Fibroblast of lung (primary cell): ENCODE measurements at regions not wholly inside any gene's neighbourhood (a gene's known extent, or its start where the extent isn't known, plus 50 kb on each side); places are given as distances from the start of the nearest gene placed in this dataset.

ENCODE experiments used
- DNase-seq, 2 donors: peaks; one replicate each; pipeline versions ENCODE4 v3.0.0 to v3.0.0-alpha.2; 2010; ENCODE audit warnings: low read depth in 2 of 2
- H2AFZ ChIP-seq: 2 replicates; pipeline ENCODE4 v1.5.1; 2012; ENCODE audit warnings: low read length, control low read depth, inconsistent platforms
- H3K27ac ChIP-seq: 2 replicates; pipeline ENCODE4 v1.5.1; 2011; ENCODE audit warnings: low read length, control low read depth; ENCODE audit not compliant: insufficient read depth
- H3K27me3 ChIP-seq: 2 replicates; pipeline ENCODE4 v1.5.1; 2011; ENCODE audit warnings: mild to moderate bottlenecking, low read length; ENCODE audit not compliant: control insufficient read depth, insufficient read depth
- H3K36me3 ChIP-seq: 2 replicates; pipeline ENCODE4 v1.5.1; 2011; ENCODE audit warnings: low read length; ENCODE audit not compliant: control insufficient read depth, insufficient read depth
- H3K4me1 ChIP-seq: 2 replicates; pipeline ENCODE4 v1.5.1; 2011; ENCODE audit warnings: low read length; ENCODE audit not compliant: control insufficient read depth, insufficient read depth; ENCODE audit errors: extremely low read depth
- H3K4me2 ChIP-seq: 2 replicates; pipeline ENCODE4 v1.5.1; 2011; ENCODE audit warnings: low read length, control low read depth; ENCODE audit not compliant: insufficient read depth; ENCODE audit errors: extremely low read depth
- H3K4me3 ChIP-seq, 4 experiments: fragments of 200-600 bp in 1 of 4; sonication (generic) in 1 of 4; replicated peaks in 1 of 4; 2 replicates each; pipeline ENCODE4 v1.5.1; 2011 to 2016; ENCODE audit warnings: low read length in 4 of 4, low read depth in 3 of 4, mild to moderate bottlenecking in 3 of 4, control low read depth in 2 of 4, inconsistent platforms in 1 of 4, mixed read lengths in 1 of 4; ENCODE audit not compliant: insufficient read depth in 1 of 4; ENCODE audit errors: control extremely low read depth in 1 of 4
- H3K79me2 ChIP-seq: 2 replicates; pipeline ENCODE4 v1.5.1; 2012; ENCODE audit warnings: mild to moderate bottlenecking, low read length, inconsistent platforms; ENCODE audit not compliant: control insufficient read depth, insufficient read depth
- H3K9ac ChIP-seq: 2 replicates; pipeline ENCODE4 v1.5.1; 2011; ENCODE audit warnings: mild to moderate bottlenecking, low read length, control low read depth; ENCODE audit not compliant: insufficient read depth
- H3K9me3 ChIP-seq: 2 replicates; pipeline ENCODE4 v1.5.1; 2012; ENCODE audit warnings: low read depth, low read length; ENCODE audit not compliant: control insufficient read depth, insufficient read depth
- H4K20me1 ChIP-seq: 2 replicates; pipeline ENCODE4 v1.5.1; 2011; ENCODE audit warnings: low read length; ENCODE audit not compliant: control insufficient read depth, insufficient read depth; ENCODE audit errors: extremely low read depth
- CTCF ChIP-seq, 2 donors: IDR thresholded peaks in 1 of 2; conservative IDR thresholded peaks in 1 of 2; 1 replicate in 1 of 2; 2 replicates in 1 of 2; pipeline ENCODE4 v1.5.1; 2011 to 2012; ENCODE audit warnings: low read length in 2 of 2, control low read depth in 1 of 2, inconsistent platforms in 1 of 2, low read depth in 1 of 2, mild to moderate bottlenecking in 1 of 2
- EZH2 ChIP-seq: IDR thresholded peaks from 2 replicates; pipeline ENCODE4 v1.5.1; 2012; ENCODE audit warnings: low read length, control low read depth, mild to moderate bottlenecking; ENCODE audit errors: missing control alignments

- Histone ChIP-seq H3K9ac (no peak overlapping the region), H3K4me2 (no peak overlapping the region), H3K4me3 (no peak overlapping the region), H4K20me1 (no peaks in the 10 kb centered on the region), H3K4me1 (peaks cover 4% of the 10 kb centered on the region), H3K36me3 (no peaks in the 10 kb centered on the region), H3K27ac (no peak overlapping the region), H2AFZ (no peak overlapping the region), H3K9me3 (no peaks in the 10 kb centered on the region), H3K79me2 (no peaks in the 10 kb centered on the region), H3K27me3 (no peaks in the 10 kb centered on the region)
- no peak for DNase-seq
- no peak for TF ChIP-seq CTCF (conservative IDR thresholded peaks at IDR 0.05 in 1 of 2, IDR thresholded peaks at IDR 0.05 in 1 of 2; ENCODE audit: low read depth in 1 of 2, low read length in 2 of 2)
- no peak for TF ChIP-seq EZH2
These were observed 520.8 kb upstream of the ADAMTS5 start for GRCh38 chr21:27487676-27488075.

GRCh38 chr21:27480841-27481261 is 514.0 kb upstream of the ADAMTS5 start:
- TF ChIP-seq CTCF (conservative IDR thresholded peaks at IDR 0.05 in 1 of 2, IDR thresholded peaks at IDR 0.05 in 1 of 2; ENCODE audit: low read depth in 1 of 2, low read length in 2 of 2) (no peak), EZH2 (no peak)
- Histone ChIP-seq H3K27me3 (no peaks in the 10 kb centered on the region), H3K9me3 (no peaks in the 10 kb centered on the region), H3K4me1 (peaks cover 3% of the 10 kb centered on the region), H3K9ac (no peak overlapping the region), H3K36me3 (no peaks in the 10 kb centered on the region), H2AFZ (no peak overlapping the region), H3K4me3 (no peak overlapping the region), H3K27ac (no peak overlapping the region), H4K20me1 (no peaks in the 10 kb centered on the region), H3K79me2 (no peaks in the 10 kb centered on the region), H3K4me2 (no peak overlapping the region)
- peak in 1 of 2 donors; percentile 58 for DNase-seq

- Histone ChIP-seq H3K36me3 (no peaks in the 10 kb centered on the region), H3K27me3 (no peaks in the 10 kb centered on the region), H3K4me1 (peaks cover 3% of the 10 kb centered on the region), H3K4me2 (no peak overlapping the region), H4K20me1 (no peaks in the 10 kb centered on the region), H3K79me2 (no peaks in the 10 kb centered on the region), H3K4me3 (no peak overlapping the region), H3K9ac (no peak overlapping the region), H3K27ac (no peak overlapping the region), H2AFZ (no peak overlapping the region), H3K9me3 (no peaks in the 10 kb centered on the region)
- TF ChIP-seq CTCF (conservative IDR thresholded peaks at IDR 0.05 in 1 of 2, IDR thresholded peaks at IDR 0.05 in 1 of 2; ENCODE audit: low read depth in 1 of 2, low read length in 2 of 2) = no peak
- no peak for TF ChIP-seq EZH2
- DNase-seq = peak in 1 of 2 donors; percentile 50
These were observed 510.4 kb upstream of the ADAMTS5 start for GRCh38 chr21:27477296-27477695.
